Gastroesophageal sphincter (tissue), 3 donors: ENCODE measurements at regions not wholly inside any gene's neighbourhood (a gene's known extent, or its start where the extent isn't known, plus 50 kb on each side); places are given as distances from the start of the nearest gene placed in this dataset.

Experiments used
- EP300 ChIP-seq: sonication (generic); formaldehyde crosslinking; IDR thresholded peaks from one replicate; pipeline ENCODE4 v1.6.1; 2017; ENCODE audit warnings: antibody characterized with exemption, mild to moderate bottlenecking
- TF ChIP-seq, protein P1 (sequence below), 4 experiments: fragments of 200-600 bp in 2 of 4; fragments of 450-650 bp in 2 of 4; sonication (generic) in 1 of 4; IDR thresholded peaks; one replicate each; pipeline ENCODE4 v1.5.1; 2017 to 2019; ENCODE audit warnings: antibody characterized with exemption in 4 of 4, mild to moderate bottlenecking in 2 of 4, moderate library complexity in 2 of 4

DNA sequence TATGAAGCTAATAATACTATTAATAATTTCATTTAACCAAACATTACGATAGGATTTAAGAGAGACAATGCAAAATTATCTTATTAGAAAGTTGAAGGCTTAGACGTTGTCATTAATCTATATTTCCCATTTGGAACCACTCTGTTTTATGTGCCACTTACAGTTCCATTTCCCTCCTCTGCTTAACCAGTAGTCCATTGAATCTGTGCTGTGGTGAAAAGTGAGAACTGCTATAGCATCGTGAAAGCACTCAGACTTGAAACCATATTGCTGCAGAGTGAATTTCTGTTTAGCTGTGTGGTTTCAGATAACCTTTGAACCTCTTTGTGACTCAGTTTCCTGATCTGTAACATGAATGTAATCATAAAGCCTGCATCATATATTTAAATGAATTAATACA is 2304.5 kb downstream of the MAT2B start:
- TF ChIP-seq, protein P1, sequence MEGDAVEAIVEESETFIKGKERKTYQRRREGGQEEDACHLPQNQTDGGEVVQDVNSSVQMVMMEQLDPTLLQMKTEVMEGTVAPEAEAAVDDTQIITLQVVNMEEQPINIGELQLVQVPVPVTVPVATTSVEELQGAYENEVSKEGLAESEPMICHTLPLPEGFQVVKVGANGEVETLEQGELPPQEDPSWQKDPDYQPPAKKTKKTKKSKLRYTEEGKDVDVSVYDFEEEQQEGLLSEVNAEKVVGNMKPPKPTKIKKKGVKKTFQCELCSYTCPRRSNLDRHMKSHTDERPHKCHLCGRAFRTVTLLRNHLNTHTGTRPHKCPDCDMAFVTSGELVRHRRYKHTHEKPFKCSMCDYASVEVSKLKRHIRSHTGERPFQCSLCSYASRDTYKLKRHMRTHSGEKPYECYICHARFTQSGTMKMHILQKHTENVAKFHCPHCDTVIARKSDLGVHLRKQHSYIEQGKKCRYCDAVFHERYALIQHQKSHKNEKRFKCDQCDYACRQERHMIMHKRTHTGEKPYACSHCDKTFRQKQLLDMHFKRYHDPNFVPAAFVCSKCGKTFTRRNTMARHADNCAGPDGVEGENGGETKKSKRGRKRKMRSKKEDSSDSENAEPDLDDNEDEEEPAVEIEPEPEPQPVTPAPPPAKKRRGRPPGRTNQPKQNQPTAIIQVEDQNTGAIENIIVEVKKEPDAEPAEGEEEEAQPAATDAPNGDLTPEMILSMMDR (IDR thresholded peaks at IDR 0.05) = no peak
- no peak for TF ChIP-seq EP300
